GM23338 (cell line): ENCODE measurements at regions not wholly inside any gene's neighbourhood (a gene's known extent, or its start where the extent isn't known, plus 50 kb on each side); places are given as distances from the start of the nearest gene placed in this dataset.

ENCODE experiments used
- ATAC-seq: fragments of 200-7000 bp; cut with Tn5 transposase; 3 replicates; pipeline ENCODE4 v1.9.1; 2020
- DNase-seq: peaks from one replicate; pipeline ENCODE4 v3.0.0-alpha.2; 2015; ENCODE audit warnings: low spot score
- H2AFZ ChIP-seq: fragments of 200-600 bp; sonication (generic); 2 replicates; pipeline ENCODE4 v1.8.0; 2016; ENCODE audit warnings: antibody characterized with exemption, mild to moderate bottlenecking, moderate library complexity
- H3F3A ChIP-seq: fragments of 200-600 bp; sonication (generic); replicated peaks from 2 replicates; pipeline ENCODE4 v1.8.0; 2017; ENCODE audit warnings: antibody characterized with exemption, mixed run types, low read depth
- H3K27ac ChIP-seq: fragments of 200-600 bp; sonication (generic); 2 replicates; pipeline ENCODE4 v1.6.1; 2016; ENCODE audit warnings: low read depth
- H3K27me3 ChIP-seq: fragments of 200-600 bp; sonication (generic); 2 replicates; pipeline ENCODE4 v1.8.0; 2016; ENCODE audit warnings: mild to moderate bottlenecking, mixed run types, moderate library complexity; ENCODE audit not compliant: insufficient read depth
- H3K36me3 ChIP-seq: fragments of 200-600 bp; sonication (generic); 2 replicates; pipeline ENCODE4 v1.8.0; 2016; ENCODE audit warnings: mild to moderate bottlenecking; ENCODE audit not compliant: insufficient read depth
- H3K4me1 ChIP-seq: fragments of 200-600 bp; sonication (generic); 2 replicates; pipeline ENCODE4 v1.8.0; 2016; ENCODE audit warnings: mild to moderate bottlenecking, moderate library complexity; ENCODE audit not compliant: insufficient read depth
- H3K4me2 ChIP-seq: fragments of 200-600 bp; sonication (generic); 2 replicates; pipeline ENCODE4 v1.7.1; 2017; ENCODE audit warnings: mixed run types
- H3K4me3 ChIP-seq: fragments of 200-600 bp; sonication (generic); 2 replicates; pipeline ENCODE4 v1.6.1; 2016; ENCODE audit warnings: mixed run types
- H3K79me2 ChIP-seq: fragments of 200-600 bp; sonication (generic); replicated peaks from 2 replicates; pipeline ENCODE4 v1.8.0; 2017; ENCODE audit warnings: mild to moderate bottlenecking; ENCODE audit not compliant: insufficient read depth
- H3K9me2 ChIP-seq: fragments of 200-600 bp; sonication (generic); 2 replicates; pipeline ENCODE4 v1.8.0; 2017; ENCODE audit not compliant: insufficient read depth
- H4K20me1 ChIP-seq: fragments of 200-600 bp; sonication (generic); replicated peaks from 2 replicates; pipeline ENCODE4 v1.8.0; 2017; ENCODE audit warnings: mild to moderate bottlenecking; ENCODE audit not compliant: insufficient read depth
- H3K27ac Mint-ChIP-seq: 2 replicates; pipeline ENCODE4 v1.8.0; 2020; ENCODE audit warnings: inconsistent platforms, mild to moderate bottlenecking, moderate library complexity, mixed read lengths
- H3K27me3 Mint-ChIP-seq: 3 replicates; pipeline ENCODE4 v1.8.0; 2022; ENCODE audit warnings: low read depth, mild to moderate bottlenecking, moderate library complexity, mixed read lengths, inconsistent platforms; ENCODE audit not compliant: insufficient read depth, poor library complexity
- H3K36me3 Mint-ChIP-seq: 3 replicates; pipeline ENCODE4 v1.8.0; 2021; ENCODE audit warnings: low read depth, mild to moderate bottlenecking, inconsistent platforms, moderate library complexity, mixed read lengths
- H3K4me1 Mint-ChIP-seq: 3 replicates; pipeline ENCODE4 v1.8.0; 2020; ENCODE audit warnings: mild to moderate bottlenecking, inconsistent platforms, mixed read lengths
- H3K4me3 Mint-ChIP-seq: 3 replicates; pipeline ENCODE4 v1.8.0; 2021; ENCODE audit warnings: moderate library complexity, mild to moderate bottlenecking, inconsistent platforms, mixed read lengths
- H3K9me3 Mint-ChIP-seq: 3 replicates; pipeline ENCODE4 v1.8.0; 2020; ENCODE audit warnings: moderate library complexity, mild to moderate bottlenecking, inconsistent platforms, mixed read lengths
- CREB1 ChIP-seq: fragments of 250-450 bp; sonication (Bioruptor Pico); IDR thresholded peaks from 2 replicates; pipeline ENCODE4 v1.5.0; 2020; ENCODE audit warnings: low read depth, mild to moderate bottlenecking, moderate library complexity
- CTCF ChIP-seq, 2 experiments: fragments of 200-600 bp in 1 of 2; sonication (generic) in 1 of 2; conservative IDR thresholded peaks; 2 replicates each; pipeline versions ENCODE4 v1.5.1 to v1.6.1; 2016 to 2017; ENCODE audit warnings: antibody characterized with exemption in 2 of 2, low read depth in 2 of 2, mild to moderate bottlenecking in 2 of 2, moderate library complexity in 1 of 2
- EZH2 ChIP-seq: fragments of 200-600 bp; sonication (generic); IDR thresholded peaks from one replicate; pipeline ENCODE4 v1.8.0; 2017; ENCODE audit warnings: antibody characterized with exemption, mild to moderate bottlenecking, low read depth; ENCODE audit not compliant: unreplicated experiment
- EZH2phosphoT487 ChIP-seq: fragments of 200-600 bp; sonication (generic); IDR thresholded peaks from one replicate; pipeline ENCODE4 v1.8.1; 2018; ENCODE audit warnings: antibody characterized with exemption; ENCODE audit not compliant: unreplicated experiment
- JUNB ChIP-seq: IDR thresholded peaks from one replicate; pipeline ENCODE4 v1.6.1; 2016; ENCODE audit warnings: antibody characterized with exemption; ENCODE audit not compliant: unreplicated experiment
- NANOG ChIP-seq: IDR thresholded peaks from 2 replicates; pipeline ENCODE4 v1.6.1; 2016; ENCODE audit warnings: antibody characterized with exemption, borderline replicate concordance
- POLR2AphosphoS5 ChIP-seq: IDR thresholded peaks from 2 replicates; pipeline ENCODE4 v1.6.1; 2016; ENCODE audit warnings: antibody characterized with exemption, low read depth
- STAT1 ChIP-seq: IDR thresholded peaks from one replicate; pipeline ENCODE4 v1.6.1; 2016; ENCODE audit warnings: antibody characterized with exemption; ENCODE audit not compliant: unreplicated experiment
- ZNF114 ChIP-seq: fragments of 250-450 bp; sonication (Bioruptor Pico); IDR thresholded peaks from 2 replicates; pipeline ENCODE4 v1.5.0; 2020; ENCODE audit warnings: mild to moderate bottlenecking, moderate library complexity
- ZNF331 ChIP-seq: fragments of 250-450 bp; sonication (Bioruptor Pico); IDR thresholded peaks from 2 replicates; pipeline ENCODE4 v1.5.0; 2020; ENCODE audit warnings: low read depth, mild to moderate bottlenecking, moderate library complexity
- ZNF462 ChIP-seq: fragments of 250-450 bp; sonication (Bioruptor Pico); IDR thresholded peaks from 2 replicates; pipeline ENCODE4 v1.5.0; 2020; ENCODE audit warnings: mild to moderate bottlenecking, moderate library complexity
- TF ChIP-seq, protein P1 (sequence below): IDR thresholded peaks from one replicate; pipeline ENCODE4 v1.6.1; 2018; ENCODE audit warnings: antibody characterized with exemption; ENCODE audit not compliant: unreplicated experiment
- TF ChIP-seq, protein P2 (sequence below): IDR thresholded peaks from 2 replicates; pipeline ENCODE4 v1.6.1; 2016; ENCODE audit warnings: antibody characterized with exemption

DNA sequence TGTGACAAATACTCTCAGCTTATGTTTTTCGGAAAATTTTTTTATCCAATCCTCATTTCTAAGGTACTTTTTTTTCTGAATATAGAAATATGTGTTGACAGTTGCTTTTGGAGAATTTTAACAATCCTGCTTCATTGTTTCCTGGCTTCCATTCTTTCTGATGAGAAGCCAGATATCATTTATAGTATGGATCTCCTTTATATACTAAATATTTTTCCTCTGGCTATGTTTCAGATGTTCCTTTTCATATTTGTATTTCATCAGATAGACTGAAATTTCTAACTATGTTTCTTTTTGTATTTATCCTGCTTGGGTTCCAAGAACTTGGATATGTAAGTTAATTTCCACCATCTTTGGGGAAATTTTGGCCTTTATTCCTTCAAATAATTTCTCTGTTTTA lies 138.9 kb upstream of the CDH11 start:
- no peaks in the 10 kb centered on the region for H3K4me1 Mint-ChIP-seq
- TF ChIP-seq JUNB (no peak), ZNF114 (CRISPR knock-in tag) (no peak), STAT1 (no peak), POLR2AphosphoS5 (no peak), ZNF462 (CRISPR knock-in tag) (no peak), CTCF (conservative IDR thresholded peaks at IDR 0.05; ENCODE audit: low read depth in 2 of 2) (no peak), CREB1 (CRISPR knock-in tag) (no peak), NANOG (no peak), EZH2phosphoT487 (no peak), ZNF331 (CRISPR knock-in tag) (no peak), EZH2 (no peak)
- TF ChIP-seq, protein P1, sequence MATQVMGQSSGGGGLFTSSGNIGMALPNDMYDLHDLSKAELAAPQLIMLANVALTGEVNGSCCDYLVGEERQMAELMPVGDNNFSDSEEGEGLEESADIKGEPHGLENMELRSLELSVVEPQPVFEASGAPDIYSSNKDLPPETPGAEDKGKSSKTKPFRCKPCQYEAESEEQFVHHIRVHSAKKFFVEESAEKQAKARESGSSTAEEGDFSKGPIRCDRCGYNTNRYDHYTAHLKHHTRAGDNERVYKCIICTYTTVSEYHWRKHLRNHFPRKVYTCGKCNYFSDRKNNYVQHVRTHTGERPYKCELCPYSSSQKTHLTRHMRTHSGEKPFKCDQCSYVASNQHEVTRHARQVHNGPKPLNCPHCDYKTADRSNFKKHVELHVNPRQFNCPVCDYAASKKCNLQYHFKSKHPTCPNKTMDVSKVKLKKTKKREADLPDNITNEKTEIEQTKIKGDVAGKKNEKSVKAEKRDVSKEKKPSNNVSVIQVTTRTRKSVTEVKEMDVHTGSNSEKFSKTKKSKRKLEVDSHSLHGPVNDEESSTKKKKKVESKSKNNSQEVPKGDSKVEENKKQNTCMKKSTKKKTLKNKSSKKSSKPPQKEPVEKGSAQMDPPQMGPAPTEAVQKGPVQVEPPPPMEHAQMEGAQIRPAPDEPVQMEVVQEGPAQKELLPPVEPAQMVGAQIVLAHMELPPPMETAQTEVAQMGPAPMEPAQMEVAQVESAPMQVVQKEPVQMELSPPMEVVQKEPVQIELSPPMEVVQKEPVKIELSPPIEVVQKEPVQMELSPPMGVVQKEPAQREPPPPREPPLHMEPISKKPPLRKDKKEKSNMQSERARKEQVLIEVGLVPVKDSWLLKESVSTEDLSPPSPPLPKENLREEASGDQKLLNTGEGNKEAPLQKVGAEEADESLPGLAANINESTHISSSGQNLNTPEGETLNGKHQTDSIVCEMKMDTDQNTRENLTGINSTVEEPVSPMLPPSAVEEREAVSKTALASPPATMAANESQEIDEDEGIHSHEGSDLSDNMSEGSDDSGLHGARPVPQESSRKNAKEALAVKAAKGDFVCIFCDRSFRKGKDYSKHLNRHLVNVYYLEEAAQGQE = no peak
- TF ChIP-seq, protein P2, sequence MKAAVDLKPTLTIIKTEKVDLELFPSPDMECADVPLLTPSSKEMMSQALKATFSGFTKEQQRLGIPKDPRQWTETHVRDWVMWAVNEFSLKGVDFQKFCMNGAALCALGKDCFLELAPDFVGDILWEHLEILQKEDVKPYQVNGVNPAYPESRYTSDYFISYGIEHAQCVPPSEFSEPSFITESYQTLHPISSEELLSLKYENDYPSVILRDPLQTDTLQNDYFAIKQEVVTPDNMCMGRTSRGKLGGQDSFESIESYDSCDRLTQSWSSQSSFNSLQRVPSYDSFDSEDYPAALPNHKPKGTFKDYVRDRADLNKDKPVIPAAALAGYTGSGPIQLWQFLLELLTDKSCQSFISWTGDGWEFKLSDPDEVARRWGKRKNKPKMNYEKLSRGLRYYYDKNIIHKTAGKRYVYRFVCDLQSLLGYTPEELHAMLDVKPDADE = no peak
- H3K36me3 Mint-ChIP-seq = no peaks in the 10 kb centered on the region; the same call in 2 of the 3 replicates
- no peak overlapping the region for H3K27ac ChIP-seq
- H3F3A ChIP-seq = no peaks in the 10 kb centered on the region
- no peaks in the 10 kb centered on the region for H3K27me3 Mint-ChIP-seq
- H3K4me2 ChIP-seq = no peak overlapping the region
- H3K27ac Mint-ChIP-seq = no peak overlapping the region
- ATAC-seq (no peak), DNase-seq (no peak)
- H3K27me3 ChIP-seq = no peaks in the 10 kb centered on the region
- no peaks in the 10 kb centered on the region for H3K4me1 ChIP-seq
- H3K36me3 ChIP-seq = no peaks in the 10 kb centered on the region
- no peaks in the 10 kb centered on the region for H3K9me2 ChIP-seq
- no peak overlapping the region for H2AFZ ChIP-seq
- no peaks in the 10 kb centered on the region for H3K79me2 ChIP-seq
- H4K20me1 ChIP-seq = no peaks in the 10 kb centered on the region
- no peak overlapping the region for H3K4me3 ChIP-seq
- no peak overlapping the region for H3K4me3 Mint-ChIP-seq
- H3K9me3 Mint-ChIP-seq = no peaks in the 10 kb centered on the region
